Common myeloid progenitor, CD34-positive (primary cell): ENCODE measurements at regions not wholly inside any gene's neighbourhood (a gene's known extent, or its start where the extent isn't known, plus 50 kb on each side); places are given as distances from the start of the nearest gene placed in this dataset.
A peak's percentile ranks its signal among the peaks of the same experiment; 100 is the strongest.

Experiments
- CTCF ChIA-PET: fragments of 350-600 bp; sonication (Branson Sonifier 250); formaldehyde crosslinking; loops from one replicate; lab custom pipeline; 2021; ENCODE audit warnings: antibody characterized with exemption; lab: Charles Lee
- POLR2A ChIA-PET: fragments of 350-600 bp; sonication (Branson Sonifier 250); formaldehyde crosslinking; loops from one replicate; lab custom pipeline; 2021; ENCODE audit warnings: antibody characterized with exemption; lab: Charles Lee
- DNase-seq, 3 donors: peaks; one replicate each; pipeline versions ENCODE4 v3.0.0 to v3.0.0-alpha.2; 2013
- H3K27ac ChIP-seq, 2 experiments: 1 replicate in 1 of 2; 2 replicates in 1 of 2; pipeline ENCODE4 v1.7.0; 2013; ENCODE audit warnings: inconsistent platforms in 2 of 2, low read length in 2 of 2, mild to moderate bottlenecking in 2 of 2, low read depth in 1 of 2, moderate library complexity in 1 of 2; ENCODE audit not compliant: severe bottlenecking in 2 of 2, insufficient read depth in 1 of 2, poor library complexity in 1 of 2
- H3K27me3 ChIP-seq, 5 experiments: replicated peaks in 2 of 5; 1 replicate in 3 of 5; 2 replicates in 2 of 5; pipeline versions ENCODE4 v1.6.1 to v1.7.0; 2013; ENCODE audit warnings: low read length in 4 of 5, mild to moderate bottlenecking in 2 of 5, moderate library complexity in 2 of 5, inconsistent platforms in 1 of 5; ENCODE audit not compliant: insufficient read depth in 5 of 5, control insufficient read depth in 4 of 5
- H3K36me3 ChIP-seq, 4 experiments: 1 replicate in 2 of 4; 2 replicates in 2 of 4; pipeline versions ENCODE4 v1.6.1 to v1.7.0; 2013; ENCODE audit warnings: low read length in 3 of 4, control low read depth in 1 of 4, mild to moderate bottlenecking in 1 of 4; ENCODE audit not compliant: control insufficient read depth in 4 of 4, insufficient read depth in 4 of 4
- H3K4me1 ChIP-seq, 4 experiments: 1 replicate in 3 of 4; 2 replicates in 1 of 4; pipeline versions ENCODE4 v1.6.1 to v1.7.1; 2013; ENCODE audit warnings: low read length in 3 of 4, mild to moderate bottlenecking in 3 of 4, control low read depth in 1 of 4, inconsistent platforms in 1 of 4, moderate library complexity in 1 of 4; ENCODE audit not compliant: control insufficient read depth in 4 of 4, insufficient read depth in 4 of 4; ENCODE audit errors: control extremely low read depth in 1 of 4
- H3K4me3 ChIP-seq, 7 experiments: 1 replicate in 4 of 7; 2 replicates in 3 of 7; pipeline versions ENCODE4 v1.5.1 to v1.7.0; 2013; ENCODE audit warnings: mild to moderate bottlenecking in 7 of 7, low read length in 6 of 7, moderate library complexity in 6 of 7, inconsistent platforms in 2 of 7, low read depth in 2 of 7, control low read depth in 1 of 7; ENCODE audit not compliant: insufficient read depth in 4 of 7, control insufficient read depth in 1 of 7; ENCODE audit errors: extremely low read depth in 1 of 7
- H3K9me3 ChIP-seq, 5 experiments: 1 replicate in 4 of 5; 2 replicates in 1 of 5; pipeline versions ENCODE4 v1.6.1 to v1.7.1; 2013; ENCODE audit warnings: low read length in 4 of 5, mild to moderate bottlenecking in 2 of 5, inconsistent platforms in 1 of 5, low read depth in 1 of 5, moderate library complexity in 1 of 5; ENCODE audit not compliant: control insufficient read depth in 4 of 5, insufficient read depth in 2 of 5; ENCODE audit errors: control extremely low read depth in 1 of 5
- WGBS: methylation state at CpG from one replicate; pipeline ENCODE4 v1.1.5; 2013; ENCODE audit not compliant: insufficient coverage; 5-methylcytosine and 5-hydroxymethylcytosine counted together

GRCh38 chr1:57788313-57788712 lies 364.5 kb upstream of the DAB1 start:
- peaks cover 0 to 5% (median 0%) of the 10 kb centered on the region in 4 experiments for H3K4me1 ChIP-seq
- H3K27ac ChIP-seq = no peak overlapping the region
- no peaks in the 10 kb centered on the region for H3K36me3 ChIP-seq
- H3K4me3 ChIP-seq = no peak overlapping the region
- DNase-seq = peak in 2 of 3 donors; percentile 10 to 24
- POLR2A ChIA-PET = no interaction called here
- peaks cover 0 to 5% (median 0%) of the 10 kb centered on the region in 5 experiments for H3K9me3 ChIP-seq
- WGBS = no CpG with 5 or more reads among the region's 1 CpG
- CTCF ChIA-PET = no interaction called here
- H3K27me3 ChIP-seq = peaks cover 0 to 2% (median 0%) of the 10 kb centered on the region in 5 experiments

- CTCF ChIA-PET = no interaction called here
- POLR2A ChIA-PET = no interaction called here
- no CpG with 5 or more reads among the region's 1 CpG for WGBS
Measured at GRCh38 chr1:57784356-57784755, 360.5 kb upstream of the DAB1 start.

GRCh38 chr1:57782357-57782756 lies 358.5 kb upstream of the DAB1 start:
- Histone ChIP-seq H3K36me3 (no peaks in the 10 kb centered on the region), H3K4me1 (no peaks in the 10 kb centered on the region), H3K4me3 (no peak overlapping the region), H3K27ac (no peak overlapping the region), H3K9me3 (peaks cover 0 to 3% (median 0%) of the 10 kb centered on the region in 5 experiments), H3K27me3 (no peaks in the 10 kb centered on the region)
- DNase-seq = no peak
- ChIA-PET CTCF (no interaction called here), POLR2A (no interaction called here)
- no CpG with 5 or more reads among the region's 2 CpGs for WGBS

More at GRCh38 chr1:57784356-57784755, 360.5 kb upstream of the DAB1 start:
- H3K27ac ChIP-seq = no peak overlapping the region
- H3K27me3 ChIP-seq = peaks cover 0 to 2% (median 0%) of the 10 kb centered on the region in 5 experiments
- H3K4me3 ChIP-seq = no peak overlapping the region
- no peaks in the 10 kb centered on the region for H3K36me3 ChIP-seq
- H3K4me1 ChIP-seq = peaks cover 0 to 5% (median 0%) of the 10 kb centered on the region in 4 experiments
- no peaks in the 10 kb centered on the region for H3K9me3 ChIP-seq
- DNase-seq = no peak

GRCh38 chr1:57772580-57773195 lies 348.8 kb upstream of the DAB1 start:
- no CpG with 5 or more reads among the region's 1 CpG for WGBS
- ChIA-PET CTCF (interaction anchor here (0.6 kb wide), 1 partner anchor 654 kb away, joined by 3 read pairs; no protein-coding TSS in a partner anchor), POLR2A (no interaction called here)
- Histone ChIP-seq H3K27ac (no peak overlapping the region), H3K27me3 (no peaks in the 10 kb centered on the region), H3K9me3 (peaks cover 0 to under 1% (median 0%) of the 10 kb centered on the region in 5 experiments), H3K4me1 (no peaks in the 10 kb centered on the region), H3K36me3 (no peaks in the 10 kb centered on the region), H3K4me3 (no peak overlapping the region)
- no peak for DNase-seq

GRCh38 chr1:57770772-57771171 lies 346.9 kb upstream of the DAB1 start:
- DNase-seq = peak in 1 of 3 donors; percentile 1
- Histone ChIP-seq H3K4me3 (no peak overlapping the region), H3K27ac (no peak overlapping the region), H3K36me3 (no peaks in the 10 kb centered on the region), H3K27me3 (no peaks in the 10 kb centered on the region), H3K9me3 (peaks cover 0 to 2% (median 0%) of the 10 kb centered on the region in 5 experiments), H3K4me1 (no peaks in the 10 kb centered on the region)
- WGBS = 94% methylated on average over 4 of the region's 4 CpGs
- ChIA-PET POLR2A (no interaction called here), CTCF (no interaction called here)

- no peak overlapping the region for H3K4me3 ChIP-seq
- no peaks in the 10 kb centered on the region for H3K27me3 ChIP-seq
- H3K27ac ChIP-seq = no peak overlapping the region
- no peak for DNase-seq
- ChIA-PET CTCF (no interaction called here), POLR2A (no interaction called here)
- no peaks in the 10 kb centered on the region for H3K4me1 ChIP-seq
- H3K9me3 ChIP-seq = peaks cover 0 to 2% (median 0%) of the 10 kb centered on the region in 5 experiments
- WGBS = 100% methylated on average over 1 of the region's 1 CpG
- H3K36me3 ChIP-seq = no peaks in the 10 kb centered on the region
Measured at GRCh38 chr1:57770236-57770635, 346.4 kb upstream of the DAB1 start.

- DNase-seq = peak in 2 of 3 donors; percentile 4 to 33
- 68% methylated on average over 7 of the region's 8 CpGs for WGBS
- Histone ChIP-seq H3K4me1 (no peaks in the 10 kb centered on the region), H3K36me3 (no peaks in the 10 kb centered on the region), H3K4me3 (no peak overlapping the region), H3K9me3 (peaks cover 0 to 2% (median 0%) of the 10 kb centered on the region in 5 experiments), H3K27me3 (peaks cover 0 to 2% (median 0%) of the 10 kb centered on the region in 5 experiments), H3K27ac (no peak overlapping the region)
- ChIA-PET CTCF (no interaction called here), POLR2A (interaction anchor here (1.2 kb wide), 1 partner anchor 862 kb away, joined by 3 read pairs; no protein-coding TSS in a partner anchor)
Measured at GRCh38 chr1:57761628-57762027, 337.8 kb upstream of the DAB1 start.
